HEK293 (cell line): ENCODE measurements at regions not wholly inside any gene's neighbourhood (a gene's known extent, or its start where the extent isn't known, plus 50 kb on each side); places are given as distances from the start of the nearest gene placed in this dataset.

Source experiments
- CTCF ChIA-PET: fragments of 350-600 bp; formaldehyde crosslinking; extraction: SDS; loops from one replicate; lab custom pipeline; 2021; ENCODE audit warnings: antibody characterized with exemption; lab: Yijun Ruan, JAX
- POLR2A ChIA-PET: fragments of 300-600 bp; formaldehyde crosslinking; extraction: SDS; loops from one replicate; lab custom pipeline; 2020; ENCODE audit warnings: antibody characterized with exemption, inconsistent platforms; lab: Yijun Ruan, JAX
- H3K27ac ChIP-seq: fragments of 200-500 bp; sonication (Bioruptor generic); 2 replicates; pipeline ENCODE4 v1.5.1; 2014; ENCODE audit warnings: low read depth, low read length, control low read depth, inconsistent platforms; ENCODE audit errors: extremely low read depth
- H3K36me3 ChIP-seq, 2 experiments: fragments of 200-500 bp in 1 of 2; sonication (Bioruptor generic) in 1 of 2; 1 replicate in 1 of 2; 2 replicates in 1 of 2; pipeline ENCODE4 v1.5.1; 2014 to 2017; ENCODE audit warnings: inconsistent platforms in 2 of 2, low read length in 2 of 2; ENCODE audit not compliant: control insufficient read depth in 2 of 2, insufficient read depth in 1 of 2
- H3K4me1 ChIP-seq: fragments of 200-500 bp; sonication (Bioruptor generic); 2 replicates; pipeline ENCODE4 v1.5.1; 2014; ENCODE audit warnings: mild to moderate bottlenecking, low read length, inconsistent platforms; ENCODE audit not compliant: control insufficient read depth, insufficient read depth
- H3K4me3 ChIP-seq: 2 replicates; pipeline ENCODE4 v1.5.1; 2011; ENCODE audit warnings: low read depth, mild to moderate bottlenecking, control low read depth, low read length, moderate library complexity
- H3K9me3 ChIP-seq: fragments of 200-500 bp; sonication (Bioruptor generic); 2 replicates; pipeline ENCODE4 v1.5.1; 2014; ENCODE audit warnings: low read depth, low read length, inconsistent platforms; ENCODE audit not compliant: control insufficient read depth, insufficient read depth
- GLIS2 ChIP-seq: fragments of 450-650 bp; formaldehyde crosslinking; IDR thresholded peaks from 2 replicates; pipeline ENCODE4 v1.5.1; 2016; ENCODE audit warnings: missing biosample characterization, missing genetic modification characterization
- IKZF3 ChIP-seq: fragments of 450-650 bp; IDR thresholded peaks from 2 replicates; pipeline ENCODE4 v1.5.0; 2018; ENCODE audit warnings: missing biosample characterization, mild to moderate bottlenecking, missing genetic modification characterization, moderate library complexity
- SETDB1 ChIP-seq: IDR thresholded peaks from one replicate; pipeline ENCODE4 v1.6.1; 2017; ENCODE audit warnings: mild to moderate bottlenecking, low read length, moderate library complexity, mixed read lengths; ENCODE audit not compliant: insufficient read length
- ZNF10 ChIP-seq: fragments of 450-650 bp; formaldehyde crosslinking; IDR thresholded peaks from 2 replicates; pipeline ENCODE4 v1.5.1; 2017; ENCODE audit warnings: missing biosample characterization, missing genetic modification characterization
- ZNF138 ChIP-seq: fragments of 450-650 bp; formaldehyde crosslinking; IDR thresholded peaks from 2 replicates; pipeline ENCODE4 v1.5.1; 2016; ENCODE audit warnings: missing biosample characterization, missing genetic modification characterization, borderline replicate concordance
- ZNF2 ChIP-seq: fragments of 450-650 bp; formaldehyde crosslinking; IDR thresholded peaks from 2 replicates; pipeline ENCODE4 v1.5.1; 2016; ENCODE audit warnings: missing biosample characterization, missing genetic modification characterization
- ZNF292 ChIP-seq: fragments of 450-650 bp; formaldehyde crosslinking; IDR thresholded peaks from 2 replicates; pipeline ENCODE4 v1.5.1; 2016; ENCODE audit warnings: low read depth, missing biosample characterization, missing genetic modification characterization, borderline replicate concordance
- ZNF350 ChIP-seq: fragments of 450-650 bp; formaldehyde crosslinking; IDR thresholded peaks from 2 replicates; pipeline ENCODE4 v1.5.0; 2017; ENCODE audit warnings: missing biosample characterization, mild to moderate bottlenecking, missing genetic modification characterization
- ZNF426 ChIP-seq: fragments of 450-650 bp; formaldehyde crosslinking; IDR thresholded peaks from 2 replicates; pipeline ENCODE4 v1.5.1; 2017; ENCODE audit warnings: missing biosample characterization, missing genetic modification characterization, mild to moderate bottlenecking, inconsistent platforms, moderate library complexity
- ZNF558 ChIP-seq: fragments of 450-650 bp; formaldehyde crosslinking; IDR thresholded peaks from 2 replicates; pipeline ENCODE4 v1.5.1; 2016; ENCODE audit warnings: missing biosample characterization, missing genetic modification characterization
- ZNF624 ChIP-seq: fragments of 450-650 bp; formaldehyde crosslinking; IDR thresholded peaks from 2 replicates; pipeline ENCODE4 v1.5.1; 2017; ENCODE audit warnings: missing biosample characterization, missing genetic modification characterization
- ZNF654 ChIP-seq: fragments of 450-650 bp; formaldehyde crosslinking; IDR thresholded peaks from 2 replicates; pipeline ENCODE4 v1.5.1; 2016; ENCODE audit warnings: low read depth, missing biosample characterization, missing genetic modification characterization
- ZNF670 ChIP-seq: fragments of 450-650 bp; formaldehyde crosslinking; IDR thresholded peaks from 2 replicates; pipeline ENCODE4 v1.5.1; 2016; ENCODE audit warnings: missing biosample characterization, missing genetic modification characterization, low read depth
- ZNF76 ChIP-seq: fragments of 450-650 bp; formaldehyde crosslinking; IDR thresholded peaks from 2 replicates; pipeline ENCODE4; 2016; ENCODE audit warnings: low read depth, missing biosample characterization, missing genetic modification characterization, borderline replicate concordance
- ZNF830 ChIP-seq: fragments of 450-650 bp; IDR thresholded peaks from 2 replicates; pipeline ENCODE4 v1.5.0; 2018; ENCODE audit warnings: missing biosample characterization, missing genetic modification characterization, low read depth, mild to moderate bottlenecking, moderate library complexity
- ZSCAN23 ChIP-seq: fragments of 450-650 bp; formaldehyde crosslinking; IDR thresholded peaks from 2 replicates; pipeline ENCODE4 v1.5.1; 2016; ENCODE audit warnings: missing biosample characterization, missing genetic modification characterization
- TF ChIP-seq, protein P1 (sequence below): IDR thresholded peaks from 2 replicates; pipeline ENCODE4 v1.6.1; 2011; ENCODE audit warnings: mild to moderate bottlenecking, low read depth, low read length, borderline replicate concordance
- TF ChIP-seq, protein P2 (sequence below): fragments of 450-650 bp; formaldehyde crosslinking; IDR thresholded peaks from 2 replicates; pipeline ENCODE4 v1.5.1; 2017; ENCODE audit warnings: missing biosample characterization, missing genetic modification characterization
- TF ChIP-seq, protein P3 (sequence below): fragments of 450-650 bp; formaldehyde crosslinking; IDR thresholded peaks from 2 replicates; pipeline ENCODE4 v1.5.1; 2016; ENCODE audit warnings: missing biosample characterization, missing genetic modification characterization, low read depth

DNA sequence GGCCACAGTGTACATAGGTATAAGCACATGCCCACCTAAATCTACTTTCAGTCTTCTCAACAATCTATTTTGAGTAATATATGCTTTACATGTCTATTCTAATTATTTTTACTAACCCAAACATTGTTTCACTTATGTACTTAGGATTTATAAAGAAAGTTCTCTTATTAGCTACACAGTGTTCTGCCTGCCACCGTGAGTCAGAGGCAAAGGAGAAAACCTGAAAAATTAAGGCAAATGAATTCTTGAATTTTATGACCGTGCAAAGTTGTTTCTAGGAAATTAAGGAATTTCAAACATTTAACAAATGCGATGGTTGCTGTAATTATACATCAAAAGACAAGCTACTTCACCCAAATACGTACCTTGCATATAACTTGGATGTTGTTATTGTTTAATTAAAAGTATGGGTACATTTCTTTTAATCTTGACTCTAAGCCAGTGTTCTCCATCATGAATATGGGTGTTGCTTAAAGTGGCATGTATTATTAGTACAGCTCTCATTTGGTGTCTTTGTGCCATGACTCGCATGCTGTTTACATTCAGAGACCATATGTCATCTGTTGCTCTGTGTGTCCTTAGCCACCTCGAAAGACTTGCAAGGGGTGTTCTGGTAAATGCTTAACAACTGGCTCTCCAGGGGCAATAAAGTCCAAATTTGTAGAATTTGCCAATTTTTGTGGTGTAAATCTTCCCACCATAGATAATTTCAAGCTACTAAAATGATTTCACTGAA lies 154.3 kb upstream of the FN1 start (continued):
- TF ChIP-seq ZNF558: no peak

GRCh38 chr2:215583881-215584280 lies 148.0 kb upstream of the FN1 start:
- H3K4me1 ChIP-seq: no peaks in the 10 kb centered on the region
- CTCF ChIA-PET: no interaction called here
- no peaks in the 10 kb centered on the region for H3K36me3 ChIP-seq
- H3K4me3 ChIP-seq: no peak overlapping the region
- POLR2A ChIA-PET: no interaction called here
- no peak overlapping the region for H3K27ac ChIP-seq
- no peak for TF ChIP-seq ZSCAN23 (tag by site-specific recombination)
- no peak for TF ChIP-seq ZNF426 (tag by site-specific recombination)
- TF ChIP-seq ZNF76 (tag by site-specific recombination): no peak
- TF ChIP-seq IKZF3 (tag by site-specific recombination): no peak
- TF ChIP-seq, protein P1, sequence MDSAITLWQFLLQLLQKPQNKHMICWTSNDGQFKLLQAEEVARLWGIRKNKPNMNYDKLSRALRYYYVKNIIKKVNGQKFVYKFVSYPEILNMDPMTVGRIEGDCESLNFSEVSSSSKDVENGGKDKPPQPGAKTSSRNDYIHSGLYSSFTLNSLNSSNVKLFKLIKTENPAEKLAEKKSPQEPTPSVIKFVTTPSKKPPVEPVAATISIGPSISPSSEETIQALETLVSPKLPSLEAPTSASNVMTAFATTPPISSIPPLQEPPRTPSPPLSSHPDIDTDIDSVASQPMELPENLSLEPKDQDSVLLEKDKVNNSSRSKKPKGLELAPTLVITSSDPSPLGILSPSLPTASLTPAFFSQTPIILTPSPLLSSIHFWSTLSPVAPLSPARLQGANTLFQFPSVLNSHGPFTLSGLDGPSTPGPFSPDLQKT: no peak
- TF ChIP-seq ZNF624 (tag by site-specific recombination): no peak
- no peak for TF ChIP-seq ZNF654 (tag by site-specific recombination)
- TF ChIP-seq ZNF350 (tag by site-specific recombination): no peak
- no peak for TF ChIP-seq ZNF2 (tag by site-specific recombination)
- no peaks in the 10 kb centered on the region for H3K9me3 ChIP-seq

- TF ChIP-seq ZNF138 (tag by site-specific recombination) (no peak), ZNF10 (tag by site-specific recombination) (no peak), GLIS2 (no peak), ZNF292 (tag by site-specific recombination) (no peak), ZNF670 (tag by site-specific recombination) (no peak), ZNF830 (no peak), SETDB1 (no peak)
- TF ChIP-seq, protein P2, sequence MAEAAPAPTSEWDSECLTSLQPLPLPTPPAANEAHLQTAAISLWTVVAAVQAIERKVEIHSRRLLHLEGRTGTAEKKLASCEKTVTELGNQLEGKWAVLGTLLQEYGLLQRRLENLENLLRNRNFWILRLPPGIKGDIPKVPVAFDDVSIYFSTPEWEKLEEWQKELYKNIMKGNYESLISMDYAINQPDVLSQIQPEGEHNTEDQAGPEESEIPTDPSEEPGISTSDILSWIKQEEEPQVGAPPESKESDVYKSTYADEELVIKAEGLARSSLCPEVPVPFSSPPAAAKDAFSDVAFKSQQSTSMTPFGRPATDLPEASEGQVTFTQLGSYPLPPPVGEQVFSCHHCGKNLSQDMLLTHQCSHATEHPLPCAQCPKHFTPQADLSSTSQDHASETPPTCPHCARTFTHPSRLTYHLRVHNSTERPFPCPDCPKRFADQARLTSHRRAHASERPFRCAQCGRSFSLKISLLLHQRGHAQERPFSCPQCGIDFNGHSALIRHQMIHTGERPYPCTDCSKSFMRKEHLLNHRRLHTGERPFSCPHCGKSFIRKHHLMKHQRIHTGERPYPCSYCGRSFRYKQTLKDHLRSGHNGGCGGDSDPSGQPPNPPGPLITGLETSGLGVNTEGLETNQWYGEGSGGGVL (tag by site-specific recombination): no peak
- TF ChIP-seq, protein P3, sequence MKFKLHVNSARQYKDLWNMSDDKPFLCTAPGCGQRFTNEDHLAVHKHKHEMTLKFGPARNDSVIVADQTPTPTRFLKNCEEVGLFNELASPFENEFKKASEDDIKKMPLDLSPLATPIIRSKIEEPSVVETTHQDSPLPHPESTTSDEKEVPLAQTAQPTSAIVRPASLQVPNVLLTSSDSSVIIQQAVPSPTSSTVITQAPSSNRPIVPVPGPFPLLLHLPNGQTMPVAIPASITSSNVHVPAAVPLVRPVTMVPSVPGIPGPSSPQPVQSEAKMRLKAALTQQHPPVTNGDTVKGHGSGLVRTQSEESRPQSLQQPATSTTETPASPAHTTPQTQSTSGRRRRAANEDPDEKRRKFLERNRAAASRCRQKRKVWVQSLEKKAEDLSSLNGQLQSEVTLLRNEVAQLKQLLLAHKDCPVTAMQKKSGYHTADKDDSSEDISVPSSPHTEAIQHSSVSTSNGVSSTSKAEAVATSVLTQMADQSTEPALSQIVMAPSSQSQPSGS (tag by site-specific recombination): no peak
- Histone ChIP-seq H3K4me1 (no peaks in the 10 kb centered on the region), H3K9me3 (no peaks in the 10 kb centered on the region), H3K4me3 (no peak overlapping the region), H3K27ac (no peak overlapping the region), H3K36me3 (no peaks in the 10 kb centered on the region)
- POLR2A ChIA-PET: no interaction called here
- CTCF ChIA-PET: no interaction called here
Observed at GRCh38 chr2:215579809-215580208, 143.9 kb upstream of the FN1 start.
